Neural progenitor cell (in vitro differentiated cells): ENCODE measurements at regions not wholly inside any gene's neighbourhood (a gene's known extent, or its start where the extent isn't known, plus 50 kb on each side); places are given as distances from the start of the nearest gene placed in this dataset.

Source experiments
- CTCF ChIP-seq: fragments of 200-600 bp; sonication (generic); IDR thresholded peaks from 2 replicates; pipeline ENCODE4 v1.5.1; 2017; ENCODE audit warnings: antibody characterized with exemption, mild to moderate bottlenecking
- EZH2 ChIP-seq: fragments of 200-600 bp; sonication (generic); IDR thresholded peaks from 2 replicates; pipeline ENCODE4 v1.6.1; 2017; ENCODE audit warnings: antibody characterized with exemption, mild to moderate bottlenecking, moderate library complexity

GRCh38 chr2:14751581-14751980 is 119.1 kb downstream of the LRATD1 start:
- TF ChIP-seq CTCF: no peak
- TF ChIP-seq EZH2: no peak
